SK-N-SH treated with all-trans-retinoic acid at 6 μM for 48 hours (cell line): ENCODE measurements at regions not wholly inside any gene's neighbourhood (a gene's known extent, or its start where the extent isn't known, plus 50 kb on each side); places are given as distances from the start of the nearest gene placed in this dataset.

ENCODE experiments used
- ATAC-seq: fragments of 200-7000 bp; cut with Tn5 transposase; 3 replicates; pipeline ENCODE4 v1.9.1; 2020; ENCODE audit warnings: mild to moderate bottlenecking, moderate library complexity
- ARNTL ChIP-seq: fragments of 450-650 bp; formaldehyde crosslinking; IDR thresholded peaks from 2 replicates; pipeline ENCODE4 v1.5.0; 2020; ENCODE audit warnings: low read depth, mild to moderate bottlenecking, moderate library complexity, borderline replicate concordance
- BACH2 ChIP-seq: fragments of 250-450 bp; sonication (Bioruptor Pico); IDR thresholded peaks from 2 replicates; pipeline ENCODE4 v1.9.0; 2021; ENCODE audit warnings: mild to moderate bottlenecking, borderline replicate concordance
- CREB5 ChIP-seq: fragments of 250-450 bp; sonication (Bioruptor Pico); IDR thresholded peaks from 2 replicates; pipeline ENCODE4 v1.5.1; 2020; ENCODE audit warnings: low read depth, mild to moderate bottlenecking, moderate library complexity
- CSDC2 ChIP-seq: fragments of 250-450 bp; sonication (Bioruptor Pico); IDR thresholded peaks from 2 replicates; pipeline ENCODE4 v1.5.0; 2020; ENCODE audit warnings: mild to moderate bottlenecking, moderate library complexity
- CSRNP3 ChIP-seq: fragments of 250-450 bp; sonication (Bioruptor Pico); IDR thresholded peaks from 2 replicates; pipeline ENCODE4 v1.5.1; 2021; ENCODE audit warnings: mild to moderate bottlenecking, moderate library complexity
- ESRRG ChIP-seq: fragments of 250-450 bp; sonication (Bioruptor Pico); IDR thresholded peaks from 2 replicates; pipeline ENCODE4 v1.6.1; 2021; ENCODE audit warnings: mild to moderate bottlenecking
- ISL1 ChIP-seq: fragments of 250-450 bp; sonication (Bioruptor Pico); IDR thresholded peaks from 2 replicates; pipeline ENCODE4 v2.1.2; 2022; ENCODE audit warnings: mild to moderate bottlenecking, moderate library complexity
- PATZ1 ChIP-seq: fragments of 250-450 bp; sonication (Bioruptor Pico); IDR thresholded peaks from 2 replicates; pipeline ENCODE4 v1.8.0; 2020; ENCODE audit warnings: mild to moderate bottlenecking, moderate library complexity, borderline replicate concordance
- POU6F1 ChIP-seq: fragments of 250-450 bp; sonication (Bioruptor Pico); IDR thresholded peaks from 2 replicates; pipeline ENCODE4 v1.8.0; 2021; ENCODE audit warnings: low read depth, mild to moderate bottlenecking, moderate library complexity, borderline replicate concordance
- PPARA ChIP-seq: fragments of 250-450 bp; sonication (Bioruptor Pico); IDR thresholded peaks from 2 replicates; pipeline ENCODE4 v1.5.0; 2020; ENCODE audit warnings: mild to moderate bottlenecking, borderline replicate concordance
- RARB ChIP-seq: fragments of 250-450 bp; sonication (Bioruptor Pico); IDR thresholded peaks from 2 replicates; pipeline ENCODE4 v1.8.0; 2021; ENCODE audit warnings: mild to moderate bottlenecking, moderate library complexity
- SNAI2 ChIP-seq: fragments of 250-450 bp; sonication (Bioruptor Pico); IDR thresholded peaks from 2 replicates; pipeline ENCODE4 v1.5.0; 2020; ENCODE audit warnings: mild to moderate bottlenecking, moderate library complexity
- TCF4 ChIP-seq: fragments of 250-450 bp; sonication (Bioruptor Pico); IDR thresholded peaks from 2 replicates; pipeline ENCODE4 v1.8.0; 2021; ENCODE audit warnings: mild to moderate bottlenecking, moderate library complexity, borderline replicate concordance
- TOX ChIP-seq: fragments of 250-450 bp; sonication (Bioruptor Pico); IDR thresholded peaks from 2 replicates; pipeline ENCODE4 v1.8.0; 2021; ENCODE audit warnings: mild to moderate bottlenecking, moderate library complexity, borderline replicate concordance
- TSHZ2 ChIP-seq: fragments of 250-450 bp; sonication (Bioruptor Pico); IDR thresholded peaks from 2 replicates; pipeline ENCODE4 v1.5.0; 2020; ENCODE audit warnings: mild to moderate bottlenecking, moderate library complexity
- ZFP3 ChIP-seq: fragments of 250-450 bp; sonication (Bioruptor Pico); IDR thresholded peaks from 2 replicates; pipeline ENCODE4 v1.5.0; 2020; ENCODE audit warnings: mild to moderate bottlenecking, moderate library complexity
- ZFP30 ChIP-seq: fragments of 450-650 bp; formaldehyde crosslinking; IDR thresholded peaks from 2 replicates; pipeline ENCODE4 v1.5.0; 2022; ENCODE audit warnings: mild to moderate bottlenecking, moderate library complexity
- ZNF565 ChIP-seq: fragments of 450-650 bp; formaldehyde crosslinking; conservative IDR thresholded peaks from 2 replicates; pipeline ENCODE4 v1.5.0; 2020; ENCODE audit warnings: low read depth, mild to moderate bottlenecking, moderate library complexity
- ZNF70 ChIP-seq: fragments of 450-650 bp; formaldehyde crosslinking; IDR thresholded peaks from 2 replicates; pipeline ENCODE4 v1.5.0; 2020; ENCODE audit warnings: mild to moderate bottlenecking, moderate library complexity
- ZNF8 ChIP-seq: fragments of 450-650 bp; formaldehyde crosslinking; IDR thresholded peaks from 2 replicates; pipeline ENCODE4 v1.5.0; 2020; ENCODE audit warnings: mild to moderate bottlenecking, moderate library complexity

- no peak for TF ChIP-seq TCF4 (CRISPR knock-in tag)
- TF ChIP-seq ESRRG = no peak
- no peak for TF ChIP-seq CSDC2
- no peak for TF ChIP-seq PPARA
- no peak for TF ChIP-seq ISL1
- no peak for TF ChIP-seq SNAI2 (CRISPR knock-in tag)
- TF ChIP-seq ZNF565 = no peak
- no peak for TF ChIP-seq ZFP3 (CRISPR knock-in tag)
- no peak for TF ChIP-seq CSRNP3
- no peak for TF ChIP-seq ZNF70 (CRISPR knock-in tag)
- no peak for TF ChIP-seq ZNF8 (CRISPR knock-in tag)
- TF ChIP-seq CREB5 (CRISPR knock-in tag) = no peak
- no peak for TF ChIP-seq RARB
- TF ChIP-seq PATZ1 (CRISPR knock-in tag) = no peak
- no peak for TF ChIP-seq ARNTL (CRISPR knock-in tag)
- TF ChIP-seq BACH2 (CRISPR knock-in tag) = no peak
- TF ChIP-seq POU6F1 (CRISPR knock-in tag) = no peak
- no peak for TF ChIP-seq TOX
- no peak for TF ChIP-seq ZFP30 (CRISPR knock-in tag)
- no peak for ATAC-seq
Observed at GRCh38 chr9:79481846-79482477, 89.8 kb upstream of the TLE4 start.

- ATAC-seq = no peak
Observed at GRCh38 chr9:79485258-79485657, 86.5 kb upstream of the TLE4 start.

More at GRCh38 chr9:79485258-79485657, 86.5 kb upstream of the TLE4 start:
- TF ChIP-seq ZNF8 (CRISPR knock-in tag) (no peak), ESRRG (no peak), CSDC2 (no peak), TOX (no peak), ZNF565 (no peak), ISL1 (no peak), POU6F1 (CRISPR knock-in tag) (no peak), TSHZ2 (CRISPR knock-in tag) (no peak), ZFP3 (CRISPR knock-in tag) (no peak), BACH2 (CRISPR knock-in tag) (no peak)
